Fibroblast of lung (primary cell): ENCODE measurements at regions not wholly inside any gene's neighbourhood (a gene's known extent, or its start where the extent isn't known, plus 50 kb on each side); places are given as distances from the start of the nearest gene placed in this dataset.

Source experiments
- DNase-seq, 2 donors: peaks; one replicate each; pipeline versions ENCODE4 v3.0.0 to v3.0.0-alpha.2; 2010; ENCODE audit warnings: low read depth in 2 of 2
- H2AFZ ChIP-seq: 2 replicates; pipeline ENCODE4 v1.5.1; 2012; ENCODE audit warnings: low read length, control low read depth, inconsistent platforms
- H3K27ac ChIP-seq: 2 replicates; pipeline ENCODE4 v1.5.1; 2011; ENCODE audit warnings: low read length, control low read depth; ENCODE audit not compliant: insufficient read depth
- H3K27me3 ChIP-seq: 2 replicates; pipeline ENCODE4 v1.5.1; 2011; ENCODE audit warnings: mild to moderate bottlenecking, low read length; ENCODE audit not compliant: control insufficient read depth, insufficient read depth
- H3K36me3 ChIP-seq: 2 replicates; pipeline ENCODE4 v1.5.1; 2011; ENCODE audit warnings: low read length; ENCODE audit not compliant: control insufficient read depth, insufficient read depth
- H3K4me1 ChIP-seq: 2 replicates; pipeline ENCODE4 v1.5.1; 2011; ENCODE audit warnings: low read length; ENCODE audit not compliant: control insufficient read depth, insufficient read depth; ENCODE audit errors: extremely low read depth
- H3K4me2 ChIP-seq: 2 replicates; pipeline ENCODE4 v1.5.1; 2011; ENCODE audit warnings: low read length, control low read depth; ENCODE audit not compliant: insufficient read depth; ENCODE audit errors: extremely low read depth
- H3K4me3 ChIP-seq, 4 experiments: fragments of 200-600 bp in 1 of 4; sonication (generic) in 1 of 4; replicated peaks in 1 of 4; 2 replicates each; pipeline ENCODE4 v1.5.1; 2011 to 2016; ENCODE audit warnings: low read length in 4 of 4, low read depth in 3 of 4, mild to moderate bottlenecking in 3 of 4, control low read depth in 2 of 4, inconsistent platforms in 1 of 4, mixed read lengths in 1 of 4; ENCODE audit not compliant: insufficient read depth in 1 of 4; ENCODE audit errors: control extremely low read depth in 1 of 4
- H3K79me2 ChIP-seq: 2 replicates; pipeline ENCODE4 v1.5.1; 2012; ENCODE audit warnings: mild to moderate bottlenecking, low read length, inconsistent platforms; ENCODE audit not compliant: control insufficient read depth, insufficient read depth
- H3K9ac ChIP-seq: 2 replicates; pipeline ENCODE4 v1.5.1; 2011; ENCODE audit warnings: mild to moderate bottlenecking, low read length, control low read depth; ENCODE audit not compliant: insufficient read depth
- H3K9me3 ChIP-seq: 2 replicates; pipeline ENCODE4 v1.5.1; 2012; ENCODE audit warnings: low read depth, low read length; ENCODE audit not compliant: control insufficient read depth, insufficient read depth
- H4K20me1 ChIP-seq: 2 replicates; pipeline ENCODE4 v1.5.1; 2011; ENCODE audit warnings: low read length; ENCODE audit not compliant: control insufficient read depth, insufficient read depth; ENCODE audit errors: extremely low read depth
- EZH2 ChIP-seq: IDR thresholded peaks from 2 replicates; pipeline ENCODE4 v1.5.1; 2012; ENCODE audit warnings: low read length, control low read depth, mild to moderate bottlenecking; ENCODE audit errors: missing control alignments
- TF ChIP-seq, protein P1 (sequence below), 2 donors: IDR thresholded peaks in 1 of 2; conservative IDR thresholded peaks in 1 of 2; 1 replicate in 1 of 2; 2 replicates in 1 of 2; pipeline ENCODE4 v1.5.1; 2011 to 2012; ENCODE audit warnings: low read length in 2 of 2, control low read depth in 1 of 2, inconsistent platforms in 1 of 2, low read depth in 1 of 2, mild to moderate bottlenecking in 1 of 2

DNA sequence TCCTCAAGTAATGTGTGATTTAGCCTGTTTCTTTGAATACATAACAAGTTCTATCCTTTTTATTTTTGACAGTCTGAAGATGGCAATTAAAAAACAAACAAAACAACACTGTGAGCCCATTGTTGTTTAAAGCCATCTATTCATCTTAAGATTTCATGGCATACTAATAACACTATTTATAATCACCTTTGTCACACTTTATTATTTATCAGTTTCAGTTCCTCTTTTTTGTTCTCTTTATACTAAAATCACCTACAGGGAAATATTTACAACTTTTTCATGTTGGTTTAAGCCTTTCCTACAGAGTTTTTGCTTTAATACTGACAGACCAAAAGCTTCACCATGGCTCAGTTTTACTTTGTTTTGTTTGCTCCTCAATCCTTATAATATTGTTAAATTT lies 247.4 kb upstream of the CTSO start:
- Histone ChIP-seq H3K36me3 (no peaks in the 10 kb centered on the region), H3K4me3 (no peak overlapping the region), H3K27ac (no peak overlapping the region), H4K20me1 (no peaks in the 10 kb centered on the region), H3K4me2 (no peak overlapping the region), H3K9me3 (no peaks in the 10 kb centered on the region), H2AFZ (no peak overlapping the region), H3K27me3 (no peaks in the 10 kb centered on the region), H3K9ac (no peak overlapping the region), H3K79me2 (no peaks in the 10 kb centered on the region), H3K4me1 (no peaks in the 10 kb centered on the region)
- no peak for DNase-seq
- TF ChIP-seq, protein P1, sequence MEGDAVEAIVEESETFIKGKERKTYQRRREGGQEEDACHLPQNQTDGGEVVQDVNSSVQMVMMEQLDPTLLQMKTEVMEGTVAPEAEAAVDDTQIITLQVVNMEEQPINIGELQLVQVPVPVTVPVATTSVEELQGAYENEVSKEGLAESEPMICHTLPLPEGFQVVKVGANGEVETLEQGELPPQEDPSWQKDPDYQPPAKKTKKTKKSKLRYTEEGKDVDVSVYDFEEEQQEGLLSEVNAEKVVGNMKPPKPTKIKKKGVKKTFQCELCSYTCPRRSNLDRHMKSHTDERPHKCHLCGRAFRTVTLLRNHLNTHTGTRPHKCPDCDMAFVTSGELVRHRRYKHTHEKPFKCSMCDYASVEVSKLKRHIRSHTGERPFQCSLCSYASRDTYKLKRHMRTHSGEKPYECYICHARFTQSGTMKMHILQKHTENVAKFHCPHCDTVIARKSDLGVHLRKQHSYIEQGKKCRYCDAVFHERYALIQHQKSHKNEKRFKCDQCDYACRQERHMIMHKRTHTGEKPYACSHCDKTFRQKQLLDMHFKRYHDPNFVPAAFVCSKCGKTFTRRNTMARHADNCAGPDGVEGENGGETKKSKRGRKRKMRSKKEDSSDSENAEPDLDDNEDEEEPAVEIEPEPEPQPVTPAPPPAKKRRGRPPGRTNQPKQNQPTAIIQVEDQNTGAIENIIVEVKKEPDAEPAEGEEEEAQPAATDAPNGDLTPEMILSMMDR (conservative IDR thresholded peaks at IDR 0.05 in 1 of 2, IDR thresholded peaks at IDR 0.05 in 1 of 2; ENCODE audit: low read depth in 1 of 2, low read length in 2 of 2): no peak
- no peak for TF ChIP-seq EZH2

DNA sequence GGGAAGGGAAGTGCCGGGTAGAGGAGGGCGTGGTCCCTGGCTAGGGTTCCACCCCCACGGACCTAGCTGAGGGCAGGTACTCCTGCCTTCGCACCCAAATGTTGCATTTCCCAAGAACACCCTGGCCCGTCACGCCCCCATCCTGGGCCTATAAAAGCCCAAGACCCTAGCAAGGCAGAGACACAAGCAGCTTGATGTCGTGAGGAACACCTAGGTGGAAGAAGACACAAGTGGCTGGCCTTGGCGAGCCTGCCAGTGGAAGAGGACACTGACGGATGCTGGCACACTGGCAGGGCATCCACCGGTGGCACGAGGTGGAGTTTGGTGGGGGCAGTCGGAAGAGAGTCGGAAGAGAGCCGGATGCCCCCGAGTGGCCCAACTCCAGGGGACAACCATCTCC lies 244.8 kb upstream of the CTSO start:
- no peak overlapping the region for H2AFZ ChIP-seq
- no peak overlapping the region for H3K9ac ChIP-seq
- no peaks in the 10 kb centered on the region for H3K36me3 ChIP-seq
- TF ChIP-seq EZH2: no peak
- TF ChIP-seq, protein P1 (conservative IDR thresholded peaks at IDR 0.05 in 1 of 2, IDR thresholded peaks at IDR 0.05 in 1 of 2; ENCODE audit: low read depth in 1 of 2, low read length in 2 of 2): no peak
- no peaks in the 10 kb centered on the region for H3K27me3 ChIP-seq
- no peak overlapping the region for H3K27ac ChIP-seq
- no peak for DNase-seq
- no peak overlapping the region for H3K4me2 ChIP-seq
- no peaks in the 10 kb centered on the region for H3K79me2 ChIP-seq
- H3K4me3 ChIP-seq: no peak overlapping the region
- no peaks in the 10 kb centered on the region for H3K4me1 ChIP-seq
- no peaks in the 10 kb centered on the region for H4K20me1 ChIP-seq
- no peaks in the 10 kb centered on the region for H3K9me3 ChIP-seq

DNA sequence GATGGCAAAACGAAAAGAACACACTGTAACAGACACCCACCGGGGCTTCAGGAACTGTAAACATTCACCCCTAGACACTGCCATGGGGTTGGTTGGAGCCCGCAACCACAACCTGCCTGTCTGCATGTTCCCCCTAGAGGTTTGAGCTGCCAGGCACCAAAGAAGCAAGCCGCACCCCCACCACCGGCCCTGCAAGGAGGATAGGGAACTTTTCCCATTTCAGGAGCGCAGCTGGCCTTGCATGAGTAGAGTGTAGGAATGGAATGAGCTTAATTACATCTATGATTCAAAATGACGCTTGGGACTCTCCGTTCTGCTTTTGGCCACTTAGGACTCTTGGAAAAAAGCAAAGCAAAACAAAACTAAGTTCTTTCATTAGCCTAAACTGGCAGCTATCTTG lies 243.6 kb upstream of the CTSO start:
- H3K36me3 ChIP-seq: no peaks in the 10 kb centered on the region
- TF ChIP-seq EZH2: no peak
- TF ChIP-seq, protein P1 (conservative IDR thresholded peaks at IDR 0.05 in 1 of 2, IDR thresholded peaks at IDR 0.05 in 1 of 2; ENCODE audit: low read depth in 1 of 2, low read length in 2 of 2): no peak
- no peaks in the 10 kb centered on the region for H4K20me1 ChIP-seq
- H3K9ac ChIP-seq: no peak overlapping the region
- no peak overlapping the region for H3K4me3 ChIP-seq
- H3K79me2 ChIP-seq: no peaks in the 10 kb centered on the region
- no peak overlapping the region for H3K27ac ChIP-seq
- H3K4me1 ChIP-seq: no peaks in the 10 kb centered on the region
- H3K9me3 ChIP-seq: no peaks in the 10 kb centered on the region
- no peak overlapping the region for H3K4me2 ChIP-seq
- DNase-seq: no peak
- no peaks in the 10 kb centered on the region for H3K27me3 ChIP-seq
- no peak overlapping the region for H2AFZ ChIP-seq
